DND-41 (cell line): ENCODE measurements at regions not wholly inside any gene's neighbourhood (a gene's known extent, or its start where the extent isn't known, plus 50 kb on each side); places are given as distances from the start of the nearest gene placed in this dataset.

Source experiments
- ATAC-seq: fragments of 200-7000 bp; cut with Tn5 transposase; 3 replicates; pipeline ENCODE4 v1.9.1; 2021; ENCODE audit warnings: low read depth; ENCODE audit not compliant: insufficient read depth
- DNase-seq: peaks from one replicate; pipeline ENCODE4 v3.0.0-alpha.2; 2020
- H2AFZ ChIP-seq: 2 replicates; pipeline ENCODE4 v1.6.0; 2012; ENCODE audit warnings: low read depth, low read length
- H3K27ac ChIP-seq: 2 replicates; pipeline ENCODE4 v1.5.1; 2012; ENCODE audit warnings: low read length, inconsistent platforms
- H3K27me3 ChIP-seq: fragments of 200-600 bp; sonication (generic); 2 replicates; pipeline ENCODE4 v1.6.0; 2012; ENCODE audit warnings: low read length, mild to moderate bottlenecking, inconsistent platforms; ENCODE audit not compliant: insufficient read depth, poor library complexity
- H3K36me3 ChIP-seq: 2 replicates; pipeline ENCODE4 v1.5.1; 2012; ENCODE audit warnings: low read length, inconsistent platforms; ENCODE audit not compliant: insufficient read depth
- H3K4me1 ChIP-seq: 2 replicates; pipeline ENCODE4 v1.5.1; 2012; ENCODE audit warnings: mild to moderate bottlenecking, low read length; ENCODE audit not compliant: insufficient read depth
- H3K4me2 ChIP-seq: 2 replicates; pipeline ENCODE4 v1.6.0; 2012; ENCODE audit warnings: mild to moderate bottlenecking, moderate library complexity, low read length, inconsistent platforms; ENCODE audit not compliant: insufficient read depth
- H3K4me3 ChIP-seq, 2 experiments: fragments of 200-600 bp in 1 of 2; shearing (Covaris generic) in 1 of 2; 2 replicates each; pipeline ENCODE4 v1.5.1; 2012 to 2016; ENCODE audit warnings: inconsistent platforms in 2 of 2, low read length in 2 of 2, mild to moderate bottlenecking in 2 of 2, low read depth in 1 of 2, moderate library complexity in 1 of 2
- H3K79me2 ChIP-seq: 2 replicates; pipeline ENCODE4 v1.6.0; 2012; ENCODE audit warnings: low read length, inconsistent platforms; ENCODE audit not compliant: insufficient read depth
- H3K9ac ChIP-seq: 2 replicates; pipeline ENCODE4 v1.6.0; 2012; ENCODE audit warnings: low read depth, mild to moderate bottlenecking, inconsistent platforms, low read length, moderate library complexity
- H3K9me3 ChIP-seq: 2 replicates; pipeline ENCODE4 v1.5.1; 2012; ENCODE audit warnings: low read length, moderate library complexity, mild to moderate bottlenecking, inconsistent platforms; ENCODE audit not compliant: insufficient read depth, severe bottlenecking
- H4K20me1 ChIP-seq: 2 replicates; pipeline ENCODE4 v1.6.0; 2012; ENCODE audit warnings: low read length; ENCODE audit not compliant: insufficient read depth
- EZH2 ChIP-seq: IDR thresholded peaks from 3 replicates; pipeline ENCODE4 v1.6.1; 2012; ENCODE audit warnings: borderline replicate concordance, low read depth, mild to moderate bottlenecking, moderate library complexity, low read length, inconsistent platforms; ENCODE audit not compliant: severe bottlenecking
- TF ChIP-seq, protein P1 (sequence below): IDR thresholded peaks from 2 replicates; pipeline ENCODE4 v1.5.1; 2012; ENCODE audit warnings: borderline replicate concordance, low read length, moderate library complexity, mild to moderate bottlenecking; ENCODE audit not compliant: poor library complexity, severe bottlenecking; ENCODE audit errors: extremely low read depth

DNA sequence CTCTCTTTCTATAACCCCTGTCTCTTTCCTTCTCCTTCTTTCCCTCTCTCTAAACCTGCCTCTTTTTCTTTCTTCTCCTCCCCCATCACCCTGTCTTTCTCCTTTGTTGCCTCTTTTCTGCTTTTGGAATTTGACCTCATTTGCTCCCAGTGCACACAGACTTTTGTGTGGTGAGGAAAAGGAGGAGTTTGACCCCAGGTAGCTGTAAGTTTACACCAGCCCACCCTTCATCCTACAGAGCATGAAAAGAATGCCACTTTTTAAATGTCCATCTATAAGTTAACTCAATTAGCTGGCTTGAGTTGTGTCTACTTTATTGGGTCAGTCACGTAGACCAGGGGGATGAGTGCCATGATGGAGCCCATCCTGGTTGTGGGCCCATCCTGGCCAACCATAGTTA is 146.8 kb upstream of the SLC38A2 start:
- Histone ChIP-seq H4K20me1 (no peaks in the 10 kb centered on the region), H3K27me3 (no peaks in the 10 kb centered on the region), H3K4me1 (peaks cover 31% of the 10 kb centered on the region), H3K9ac (no peak overlapping the region), H3K36me3 (no peaks in the 10 kb centered on the region), H3K9me3 (no peaks in the 10 kb centered on the region), H3K27ac (no peak overlapping the region), H3K4me2 (no peak overlapping the region), H2AFZ (no peak overlapping the region), H3K4me3 (no peak overlapping the region), H3K79me2 (no peaks in the 10 kb centered on the region)
- DNase-seq (no peak), ATAC-seq (no peak)
- TF ChIP-seq, protein P1, sequence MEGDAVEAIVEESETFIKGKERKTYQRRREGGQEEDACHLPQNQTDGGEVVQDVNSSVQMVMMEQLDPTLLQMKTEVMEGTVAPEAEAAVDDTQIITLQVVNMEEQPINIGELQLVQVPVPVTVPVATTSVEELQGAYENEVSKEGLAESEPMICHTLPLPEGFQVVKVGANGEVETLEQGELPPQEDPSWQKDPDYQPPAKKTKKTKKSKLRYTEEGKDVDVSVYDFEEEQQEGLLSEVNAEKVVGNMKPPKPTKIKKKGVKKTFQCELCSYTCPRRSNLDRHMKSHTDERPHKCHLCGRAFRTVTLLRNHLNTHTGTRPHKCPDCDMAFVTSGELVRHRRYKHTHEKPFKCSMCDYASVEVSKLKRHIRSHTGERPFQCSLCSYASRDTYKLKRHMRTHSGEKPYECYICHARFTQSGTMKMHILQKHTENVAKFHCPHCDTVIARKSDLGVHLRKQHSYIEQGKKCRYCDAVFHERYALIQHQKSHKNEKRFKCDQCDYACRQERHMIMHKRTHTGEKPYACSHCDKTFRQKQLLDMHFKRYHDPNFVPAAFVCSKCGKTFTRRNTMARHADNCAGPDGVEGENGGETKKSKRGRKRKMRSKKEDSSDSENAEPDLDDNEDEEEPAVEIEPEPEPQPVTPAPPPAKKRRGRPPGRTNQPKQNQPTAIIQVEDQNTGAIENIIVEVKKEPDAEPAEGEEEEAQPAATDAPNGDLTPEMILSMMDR = no peak
- TF ChIP-seq EZH2 = no peak

DNA sequence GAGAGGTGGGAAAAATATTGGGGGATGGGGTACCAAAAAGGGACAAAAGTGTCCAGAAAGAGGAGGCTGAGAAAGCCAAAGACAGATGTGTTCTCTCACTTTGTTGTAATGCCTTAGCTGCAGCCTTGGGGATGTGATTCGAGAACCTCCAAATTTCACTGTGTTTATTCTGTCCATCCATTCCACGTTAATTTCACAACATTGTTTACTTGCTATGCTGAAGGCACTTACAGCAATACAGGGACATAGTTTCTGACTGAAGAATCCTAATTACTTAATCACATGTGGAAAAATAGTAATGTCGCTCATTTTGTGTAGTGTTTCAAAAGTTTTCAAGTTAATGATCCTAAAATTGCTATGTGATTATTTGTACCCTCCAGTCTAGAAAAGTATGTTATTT is 146.2 kb upstream of the SLC38A2 start:
- peaks cover 24% of the 10 kb centered on the region for H3K4me1 ChIP-seq
- no peaks in the 10 kb centered on the region for H3K27me3 ChIP-seq
- H3K9ac ChIP-seq = no peak overlapping the region
- H4K20me1 ChIP-seq = no peaks in the 10 kb centered on the region
- H3K4me3 ChIP-seq = no peak overlapping the region
- no peak overlapping the region for H2AFZ ChIP-seq
- no peak for ATAC-seq
- TF ChIP-seq, protein P1 = no peak
- no peak for TF ChIP-seq EZH2
- no peaks in the 10 kb centered on the region for H3K9me3 ChIP-seq
- no peak for DNase-seq
- no peaks in the 10 kb centered on the region for H3K79me2 ChIP-seq
- H3K27ac ChIP-seq = no peak overlapping the region
- H3K36me3 ChIP-seq = no peaks in the 10 kb centered on the region
- H3K4me2 ChIP-seq = no peak overlapping the region

DNA sequence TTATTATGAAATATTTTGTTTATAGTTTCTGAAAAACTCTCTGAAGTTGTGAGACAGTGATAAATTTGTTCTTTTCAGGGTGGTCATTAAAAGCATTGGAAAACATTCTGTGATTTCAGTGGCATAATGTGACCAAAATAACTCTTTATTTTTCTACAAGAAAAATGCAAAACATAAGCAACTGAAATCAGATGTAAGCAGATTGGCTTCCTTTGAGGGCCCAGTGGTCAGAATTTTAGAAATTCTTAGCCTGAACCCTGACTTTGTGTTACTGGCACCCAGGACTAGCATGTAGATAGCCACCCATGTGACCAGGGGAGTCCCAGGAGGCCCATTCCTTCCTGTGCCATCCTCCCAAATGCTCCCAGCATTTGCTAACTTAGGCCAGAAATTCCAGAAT is 145.6 kb upstream of the SLC38A2 start:
- Histone ChIP-seq H2AFZ (no peak overlapping the region), H3K4me1 (peaks cover 22% of the 10 kb centered on the region), H4K20me1 (no peaks in the 10 kb centered on the region), H3K9ac (no peak overlapping the region), H3K79me2 (no peaks in the 10 kb centered on the region), H3K9me3 (no peaks in the 10 kb centered on the region), H3K4me2 (no peak overlapping the region), H3K36me3 (no peaks in the 10 kb centered on the region), H3K27ac (no peak overlapping the region), H3K4me3 (no peak overlapping the region), H3K27me3 (no peaks in the 10 kb centered on the region)
- ATAC-seq (no peak), DNase-seq (no peak)
- TF ChIP-seq EZH2 = no peak
- TF ChIP-seq, protein P1 = no peak

DNA sequence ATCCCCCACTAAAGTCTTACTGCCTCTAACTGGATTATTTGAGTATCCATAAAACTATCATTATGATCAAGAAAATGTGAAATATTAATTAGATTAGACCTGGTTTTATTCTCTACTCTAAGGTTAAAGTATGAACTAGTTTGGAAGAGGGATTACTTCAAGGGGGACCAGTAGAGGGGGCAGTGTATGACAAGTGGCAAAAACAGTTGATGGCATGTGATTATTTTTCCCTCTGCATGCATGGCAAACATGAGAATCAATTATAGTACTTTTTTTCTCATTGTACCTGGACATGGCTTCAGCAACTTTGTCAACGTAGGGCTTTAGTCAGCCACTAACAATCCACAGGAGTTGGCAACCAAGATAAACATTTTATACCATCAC is 145.0 kb upstream of the SLC38A2 start:
- TF ChIP-seq, protein P1 = peak; percentile 26
- no peak for TF ChIP-seq EZH2
- no peak overlapping the region for H3K4me2 ChIP-seq
- H3K4me3 ChIP-seq = no peak overlapping the region
- no peaks in the 10 kb centered on the region for H3K79me2 ChIP-seq
- no peaks in the 10 kb centered on the region for H3K36me3 ChIP-seq
- no peaks in the 10 kb centered on the region for H4K20me1 ChIP-seq
- DNase-seq (no peak), ATAC-seq (peak; percentile 42; the same call in 1 of the 3 replicates)
- peaks cover 16% of the 10 kb centered on the region; the same call in 1 of the 2 replicates for H3K4me1 ChIP-seq
- no peak overlapping the region for H2AFZ ChIP-seq
- H3K27ac ChIP-seq = no peak overlapping the region
- no peak overlapping the region for H3K9ac ChIP-seq
- H3K9me3 ChIP-seq = no peaks in the 10 kb centered on the region
- no peaks in the 10 kb centered on the region for H3K27me3 ChIP-seq
